IMR-90 (cell line): ENCODE measurements at regions not wholly inside any gene's neighbourhood (a gene's known extent, or its start where the extent isn't known, plus 50 kb on each side); places are given as distances from the start of the nearest gene placed in this dataset.

Source experiments
- ATAC-seq: fragments of 200-7000 bp; cut with Tn5 transposase; 2 replicates; pipeline ENCODE4 v1.9.1; 2020; ENCODE audit warnings: low read depth, mild to moderate bottlenecking, moderate library complexity
- BruUV-seq: library from RNA; stranded (reverse); fragments of 400-500 nt; replicated peaks from 2 replicates; lab custom pipeline; 2021; lab: Mats Ljungman, UMichigan
- CTCF ChIA-PET: fragments of 300-600 bp; formaldehyde crosslinking; extraction: SDS; loops from one replicate; lab custom pipeline; 2021; ENCODE audit warnings: antibody characterized with exemption; lab: Yijun Ruan, JAX
- POLR2A ChIA-PET: fragments of 300-600 bp; sonication (Branson Sonifier 250); formaldehyde crosslinking; loops from one replicate; lab custom pipeline; 2022; ENCODE audit warnings: antibody characterized with exemption; ENCODE audit not compliant: unreplicated experiment; lab: Charles Lee
- DNase-seq: peaks from one replicate; pipeline ENCODE4 v3.0.0; 2013
- H2AFZ ChIP-seq: replicated peaks from 2 replicates; pipeline ENCODE3; 2013; ENCODE audit warnings: low read length, mild to moderate bottlenecking; ENCODE audit not compliant: poor library complexity
- H2AK5ac ChIP-seq: 2 replicates; pipeline ENCODE4 v1.6.1; 2013; ENCODE audit warnings: low read depth, low read length, inconsistent platforms
- H2AK9ac ChIP-seq: replicated peaks from 2 replicates; pipeline ENCODE3; 2013; ENCODE audit warnings: mild to moderate bottlenecking, low read depth, low read length, moderate library complexity; ENCODE audit not compliant: poor library complexity
- H2BK120ac ChIP-seq: 2 replicates; pipeline ENCODE4 v1.6.1; 2013; ENCODE audit warnings: low read depth, low read length, inconsistent platforms
- H2BK15ac ChIP-seq: 3 replicates; pipeline ENCODE4 v1.6.1; 2013; ENCODE audit warnings: low read depth, low read length, inconsistent platforms
- H2BK20ac ChIP-seq: 2 replicates; pipeline ENCODE4 v1.6.1; 2013; ENCODE audit warnings: low read depth, mild to moderate bottlenecking, inconsistent platforms, low read length, moderate library complexity
- H2BK5ac ChIP-seq: 2 replicates; pipeline ENCODE4 v1.6.1; 2013; ENCODE audit warnings: mild to moderate bottlenecking, low read depth, low read length, inconsistent platforms; ENCODE audit not compliant: poor library complexity, severe bottlenecking
- H3K14ac ChIP-seq: replicated peaks from 2 replicates; pipeline ENCODE4 v1.6.1; 2013; ENCODE audit warnings: low read depth, low read length, inconsistent platforms
- H3K18ac ChIP-seq: 2 replicates; pipeline ENCODE4 v1.6.1; 2013; ENCODE audit warnings: low read depth, low read length, control low read depth
- H3K23ac ChIP-seq: 2 replicates; pipeline ENCODE4 v1.6.1; 2013; ENCODE audit warnings: low read depth, low read length, inconsistent platforms
- H3K27ac ChIP-seq: 2 replicates; pipeline ENCODE4 v1.5.1; 2013; ENCODE audit warnings: mild to moderate bottlenecking, control low read depth, low read length; ENCODE audit not compliant: insufficient read depth
- H3K27me3 ChIP-seq: 2 replicates; pipeline ENCODE4 v1.6.1; 2013; ENCODE audit warnings: low read length; ENCODE audit not compliant: control insufficient read depth, insufficient read depth
- H3K36me3 ChIP-seq: 2 replicates; pipeline ENCODE4 v1.6.1; 2013; ENCODE audit warnings: low read length, mixed read lengths; ENCODE audit not compliant: control insufficient read depth, insufficient read depth
- H3K4ac ChIP-seq: 2 replicates; pipeline ENCODE4 v1.6.1; 2013; ENCODE audit warnings: low read depth, low read length, inconsistent platforms
- H3K4me1 ChIP-seq: 2 replicates; pipeline ENCODE4 v1.6.1; 2013; ENCODE audit warnings: low read length, mixed read lengths; ENCODE audit not compliant: control insufficient read depth, insufficient read depth
- H3K4me2 ChIP-seq: 2 replicates; pipeline ENCODE4 v1.6.1; 2013; ENCODE audit warnings: low read depth, mild to moderate bottlenecking, control low read depth, low read length, moderate library complexity
- H3K4me3 ChIP-seq: 2 replicates; pipeline ENCODE4 v1.5.1; 2013; ENCODE audit warnings: low read depth, mild to moderate bottlenecking, control low read depth, low read length, moderate library complexity; ENCODE audit not compliant: insufficient read depth
- H3K56ac ChIP-seq: 2 replicates; pipeline ENCODE4 v1.6.1; 2013; ENCODE audit warnings: low read length, inconsistent platforms; ENCODE audit not compliant: insufficient read depth; ENCODE audit errors: extremely low read depth
- H3K79me1 ChIP-seq, 2 experiments: 2 replicates each; pipeline ENCODE4 v1.6.1; 2013; ENCODE audit warnings: low read length in 2 of 2, inconsistent platforms in 1 of 2, low read depth in 1 of 2
- H3K9ac ChIP-seq: 2 replicates; pipeline ENCODE4 v1.6.1; 2013; ENCODE audit warnings: low read depth, low read length, control low read depth
- H3K9me1 ChIP-seq: 2 replicates; pipeline ENCODE4 v1.6.1; 2013; ENCODE audit warnings: low read length, inconsistent platforms; ENCODE audit not compliant: insufficient read depth
- H3K9me3 ChIP-seq: 2 replicates; pipeline ENCODE4 v1.6.1; 2013; ENCODE audit warnings: low read length; ENCODE audit not compliant: control insufficient read depth, insufficient read depth
- H4K20me1 ChIP-seq: 2 replicates; pipeline ENCODE4 v1.6.1; 2013; ENCODE audit warnings: low read length, inconsistent platforms; ENCODE audit not compliant: insufficient read depth
- H4K5ac ChIP-seq: 2 replicates; pipeline ENCODE4 v1.6.1; 2013; ENCODE audit warnings: mild to moderate bottlenecking, low read depth, low read length, control low read depth
- H4K8ac ChIP-seq, 2 experiments: 2 replicates each; pipeline ENCODE4 v1.6.1; 2013; ENCODE audit warnings: low read depth in 2 of 2, low read length in 2 of 2, control low read depth in 1 of 2, inconsistent platforms in 1 of 2
- H4K91ac ChIP-seq: 2 replicates; pipeline ENCODE4 v1.6.1; 2013; ENCODE audit warnings: low read depth, low read length, inconsistent platforms; ENCODE audit not compliant: insufficient read depth
- BHLHE40 ChIP-seq: fragments of 150-350 bp; IDR thresholded peaks from 2 replicates; pipeline ENCODE4 v1.6.1; 2016; ENCODE audit warnings: mild to moderate bottlenecking, low read depth, low read length
- CHD1 ChIP-seq: IDR thresholded peaks from 2 replicates; pipeline ENCODE4 v1.6.1; 2012; ENCODE audit warnings: low read depth, low read length, improper control_type of control experiment
- FOS ChIP-seq: fragments of 150-350 bp; IDR thresholded peaks from 2 replicates; pipeline ENCODE4 v1.6.1; 2016; ENCODE audit warnings: low read depth, low read length
- MAFK ChIP-seq: IDR thresholded peaks from 2 replicates; pipeline ENCODE4 v1.6.1; 2012; ENCODE audit warnings: low read depth, low read length, improper control_type of control experiment
- MXI1 ChIP-seq: IDR thresholded peaks from 2 replicates; pipeline ENCODE4 v1.6.1; 2012; ENCODE audit warnings: low read depth, mild to moderate bottlenecking, low read length, moderate library complexity, borderline replicate concordance
- NFE2L2 ChIP-seq: fragments of 150-350 bp; IDR thresholded peaks from 2 replicates; pipeline ENCODE4 v1.6.1; 2016; ENCODE audit warnings: low read depth, mild to moderate bottlenecking, low read length
- POLR2A ChIP-seq: IDR thresholded peaks from 2 replicates; pipeline ENCODE4 v1.6.1; 2012; ENCODE audit warnings: mild to moderate bottlenecking, low read depth, low read length
- RAD21 ChIP-seq: IDR thresholded peaks from 2 replicates; pipeline ENCODE4 v1.6.1; 2012; ENCODE audit warnings: low read length, improper control_type of control experiment
- SMC3 ChIP-seq: fragments of 150-350 bp; IDR thresholded peaks from 2 replicates; pipeline ENCODE4 v1.6.1; 2016; ENCODE audit warnings: low read depth, mild to moderate bottlenecking, antibody characterized with exemption, low read length, moderate library complexity
- WGBS, 2 experiments: methylation state at CpG; one replicate each; pipeline versions ENCODE4 v1.1.5 to v1.1.7; 2013; ENCODE audit warnings: missing lambda C conversion rate in 2 of 2; ENCODE audit not compliant: insufficient read length in 1 of 2; ENCODE audit errors: extremely low coverage in 2 of 2; 5-methylcytosine and 5-hydroxymethylcytosine counted together
- dilution Hi-C: fragments of 300-500 bp; cut with HindIII; formaldehyde crosslinking; loops from one replicate; pipeline ENCODE4 v1.14.3; 2018; ENCODE audit warnings: low sequenced_read_pairs; ENCODE audit not compliant: unreplicated experiment
- in situ Hi-C: fragments of 300-500 bp; cut with MboI; formaldehyde crosslinking; loops from 3 replicates; pipeline ENCODE4 v1.14.3; 2019; ENCODE audit warnings: low sequenced_read_pairs, inconsistent platforms, mixed read lengths
- intact Hi-C: fragments of 100-400 bp; cut with micrococcal nuclease; formaldehyde crosslinking; loops from 2 replicates; pipeline ENCODE4 v1.10.0; 2022
- TF ChIP-seq, protein P1 (sequence below): fragments of 150-350 bp; IDR thresholded peaks from 2 replicates; pipeline ENCODE4 v1.6.1; 2016; ENCODE audit warnings: low read depth, mild to moderate bottlenecking, low read length, moderate library complexity, borderline replicate concordance
- TF ChIP-seq, protein P2 (sequence below): conservative IDR thresholded peaks from 2 replicates; pipeline ENCODE4 v1.5.1; 2012; ENCODE audit warnings: mild to moderate bottlenecking, low read depth, low read length, improper control_type of control experiment

DNA sequence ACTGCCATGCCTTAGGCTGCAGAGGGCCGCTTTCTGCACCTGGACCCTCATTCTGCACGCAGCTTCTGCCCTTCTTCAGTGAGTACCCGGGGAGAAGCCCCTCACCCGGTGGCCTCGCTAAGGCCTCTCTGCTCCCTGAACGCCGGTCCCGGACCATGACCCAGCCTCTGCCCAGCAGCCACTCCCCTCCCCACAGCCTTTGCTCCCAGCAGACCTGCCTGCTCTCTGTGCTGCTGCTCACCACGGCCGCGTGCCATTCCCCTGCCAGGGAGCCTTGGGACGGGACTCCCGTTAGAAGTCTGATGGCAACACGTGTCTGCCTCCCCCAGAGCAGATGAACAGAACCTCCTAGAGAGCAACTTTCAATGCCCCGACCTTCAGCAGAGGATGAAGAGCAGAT lies 282.8 kb downstream of the NDUFA10 start:
- H3K4me3 ChIP-seq: no peak overlapping the region
- dilution Hi-C loops: no loop called here
- ChIA-PET POLR2A (no interaction called here), CTCF (no interaction called here)
- H3K27me3 ChIP-seq: no peaks in the 10 kb centered on the region
- no peak overlapping the region for H3K23ac ChIP-seq
- no peak overlapping the region for H4K91ac ChIP-seq
- no peaks in the 10 kb centered on the region for H3K36me3 ChIP-seq
- H4K5ac ChIP-seq: no peak overlapping the region
- in situ Hi-C loops: no loop called here
- H2AK9ac ChIP-seq: no peak overlapping the region
- no peak for ATAC-seq
- H3K18ac ChIP-seq: no peak overlapping the region
- no peak overlapping the region for H3K9ac ChIP-seq
- H3K79me1 ChIP-seq: no peaks in the 10 kb centered on the region
- no peak overlapping the region for H2BK15ac ChIP-seq
- no peak overlapping the region for H3K27ac ChIP-seq
- H2AFZ ChIP-seq: no peak overlapping the region
- 45% methylated on average over 2 of the region's 15 CpGs; no CpG with 5 or more reads in 1 of the 2 experiments for WGBS, 2 experiments
- no TSS peak for BruUV-seq
- intact Hi-C loops: no loop called here
- H3K9me1 ChIP-seq: no peaks in the 10 kb centered on the region
- no peak overlapping the region for H3K4me2 ChIP-seq
- no peak overlapping the region for H3K14ac ChIP-seq
- no peak overlapping the region for H2AK5ac ChIP-seq
- no peaks in the 10 kb centered on the region for H3K4me1 ChIP-seq
- no peak overlapping the region for H2BK5ac ChIP-seq
- no peaks in the 10 kb centered on the region for H4K20me1 ChIP-seq
- no peak overlapping the region for H2BK120ac ChIP-seq
- DNase-seq: no peak
- H3K56ac ChIP-seq: no peak overlapping the region
- no peak overlapping the region for H3K4ac ChIP-seq
- no peak overlapping the region for H2BK20ac ChIP-seq
- H4K8ac ChIP-seq: no peak overlapping the region
- no peak for TF ChIP-seq SMC3
- TF ChIP-seq BHLHE40: no peak
- TF ChIP-seq RAD21: no peak
- TF ChIP-seq MXI1: no peak
- TF ChIP-seq, protein P1, sequence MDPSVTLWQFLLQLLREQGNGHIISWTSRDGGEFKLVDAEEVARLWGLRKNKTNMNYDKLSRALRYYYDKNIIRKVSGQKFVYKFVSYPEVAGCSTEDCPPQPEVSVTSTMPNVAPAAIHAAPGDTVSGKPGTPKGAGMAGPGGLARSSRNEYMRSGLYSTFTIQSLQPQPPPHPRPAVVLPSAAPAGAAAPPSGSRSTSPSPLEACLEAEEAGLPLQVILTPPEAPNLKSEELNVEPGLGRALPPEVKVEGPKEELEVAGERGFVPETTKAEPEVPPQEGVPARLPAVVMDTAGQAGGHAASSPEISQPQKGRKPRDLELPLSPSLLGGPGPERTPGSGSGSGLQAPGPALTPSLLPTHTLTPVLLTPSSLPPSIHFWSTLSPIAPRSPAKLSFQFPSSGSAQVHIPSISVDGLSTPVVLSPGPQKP: no peak
- no peak for TF ChIP-seq FOS
- TF ChIP-seq MAFK: no peak
- TF ChIP-seq, protein P2, sequence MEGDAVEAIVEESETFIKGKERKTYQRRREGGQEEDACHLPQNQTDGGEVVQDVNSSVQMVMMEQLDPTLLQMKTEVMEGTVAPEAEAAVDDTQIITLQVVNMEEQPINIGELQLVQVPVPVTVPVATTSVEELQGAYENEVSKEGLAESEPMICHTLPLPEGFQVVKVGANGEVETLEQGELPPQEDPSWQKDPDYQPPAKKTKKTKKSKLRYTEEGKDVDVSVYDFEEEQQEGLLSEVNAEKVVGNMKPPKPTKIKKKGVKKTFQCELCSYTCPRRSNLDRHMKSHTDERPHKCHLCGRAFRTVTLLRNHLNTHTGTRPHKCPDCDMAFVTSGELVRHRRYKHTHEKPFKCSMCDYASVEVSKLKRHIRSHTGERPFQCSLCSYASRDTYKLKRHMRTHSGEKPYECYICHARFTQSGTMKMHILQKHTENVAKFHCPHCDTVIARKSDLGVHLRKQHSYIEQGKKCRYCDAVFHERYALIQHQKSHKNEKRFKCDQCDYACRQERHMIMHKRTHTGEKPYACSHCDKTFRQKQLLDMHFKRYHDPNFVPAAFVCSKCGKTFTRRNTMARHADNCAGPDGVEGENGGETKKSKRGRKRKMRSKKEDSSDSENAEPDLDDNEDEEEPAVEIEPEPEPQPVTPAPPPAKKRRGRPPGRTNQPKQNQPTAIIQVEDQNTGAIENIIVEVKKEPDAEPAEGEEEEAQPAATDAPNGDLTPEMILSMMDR: no peak
- TF ChIP-seq CHD1: no peak
- no peak for TF ChIP-seq POLR2A
- TF ChIP-seq NFE2L2: no peak
- peaks cover 22% of the 10 kb centered on the region for H3K9me3 ChIP-seq
